Smooth muscle cell (in vitro differentiated cells): ENCODE measurements at regions not wholly inside any gene's neighbourhood (a gene's known extent, or its start where the extent isn't known, plus 50 kb on each side); places are given as distances from the start of the nearest gene placed in this dataset.

Source experiments
- DNase-seq: peaks from one replicate; lab custom pipeline; 2025; ENCODE audit not compliant: unreplicated experiment; lab: John Stamatoyannopoulos, UW
- H2AFZ ChIP-seq: fragments of 200-600 bp; sonication (generic); 2 replicates; pipeline ENCODE4 v1.6.0; 2016; ENCODE audit warnings: antibody characterized with exemption, low read depth, mild to moderate bottlenecking
- H3F3A ChIP-seq: fragments of 200-600 bp; sonication (generic); 2 replicates; pipeline ENCODE4 v1.6.0; 2017; ENCODE audit warnings: antibody characterized with exemption, low read depth
- H3K27ac ChIP-seq: fragments of 200-600 bp; sonication (generic); 2 replicates; pipeline ENCODE4 v1.5.1; 2016; ENCODE audit warnings: low read depth, mild to moderate bottlenecking
- H3K27me3 ChIP-seq: fragments of 200-600 bp; sonication (generic); 2 replicates; pipeline ENCODE4 v1.6.1; 2016; ENCODE audit warnings: low read depth, mild to moderate bottlenecking
- H3K36me3 ChIP-seq: fragments of 200-600 bp; sonication (generic); 2 replicates; pipeline ENCODE4 v1.5.1; 2016; ENCODE audit warnings: low read depth
- H3K4me1 ChIP-seq: fragments of 200-600 bp; sonication (generic); 2 replicates; pipeline ENCODE4 v1.5.1; 2016; ENCODE audit warnings: low read depth
- H3K4me2 ChIP-seq: fragments of 200-600 bp; sonication (generic); 2 replicates; pipeline ENCODE4 v1.6.0; 2016; ENCODE audit warnings: mild to moderate bottlenecking
- H3K4me3 ChIP-seq: fragments of 200-600 bp; sonication (generic); 2 replicates; pipeline ENCODE4 v1.5.1; 2016; ENCODE audit warnings: mild to moderate bottlenecking
- H3K79me2 ChIP-seq: fragments of 200-600 bp; sonication (generic); 2 replicates; pipeline ENCODE4 v1.6.0; 2016; ENCODE audit warnings: low read depth, mild to moderate bottlenecking
- H3K9ac ChIP-seq: fragments of 200-600 bp; sonication (generic); 2 replicates; pipeline ENCODE4 v1.6.0; 2016; ENCODE audit warnings: low read depth
- H3K9me3 ChIP-seq: fragments of 200-600 bp; sonication (generic); replicated peaks from 2 replicates; pipeline ENCODE4 v1.5.1; 2016; ENCODE audit warnings: low read depth
- H4K20me1 ChIP-seq: fragments of 200-600 bp; sonication (generic); 2 replicates; pipeline ENCODE4 v1.6.0; 2016; ENCODE audit warnings: low read depth
- WGBS: methylation state at CpG from one replicate; pipeline ENCODE4 v1.1.7; 2016; ENCODE audit warnings: low lambda C conversion rate; 5-methylcytosine and 5-hydroxymethylcytosine counted together
- TF ChIP-seq, protein P1 (sequence below): fragments of 200-600 bp; sonication (generic); IDR thresholded peaks from 2 replicates; pipeline ENCODE4 v1.5.1; 2017; ENCODE audit warnings: borderline replicate concordance, mild to moderate bottlenecking, antibody characterized with exemption; ENCODE audit not compliant: insufficient read depth, poor library complexity, severe bottlenecking

DNA sequence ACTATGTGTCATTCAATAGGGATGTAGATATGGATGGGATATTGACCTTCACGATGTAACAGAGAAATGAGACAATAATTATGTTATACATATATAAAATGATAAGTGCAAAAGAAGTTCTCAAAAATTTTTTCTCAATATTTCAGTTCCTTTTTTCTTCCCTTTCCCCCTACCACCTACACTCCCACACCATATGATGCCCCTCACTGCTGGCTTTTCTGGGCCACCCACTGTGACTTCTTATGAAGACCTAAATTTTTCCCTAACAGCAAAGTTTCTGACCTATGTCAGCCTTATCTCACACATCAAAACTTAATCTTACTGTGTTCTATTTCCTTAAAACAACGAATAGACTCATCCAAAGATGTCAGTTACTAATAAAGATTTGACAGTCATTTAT lies 89.9 kb upstream of the MYLIP start:
- no peak overlapping the region for H2AFZ ChIP-seq
- no peak overlapping the region for H3K4me2 ChIP-seq
- H3K27ac ChIP-seq, result no peak overlapping the region
- no peaks in the 10 kb centered on the region for H4K20me1 ChIP-seq
- DNase-seq, result no peak
- no peaks in the 10 kb centered on the region for H3F3A ChIP-seq
- TF ChIP-seq, protein P1, sequence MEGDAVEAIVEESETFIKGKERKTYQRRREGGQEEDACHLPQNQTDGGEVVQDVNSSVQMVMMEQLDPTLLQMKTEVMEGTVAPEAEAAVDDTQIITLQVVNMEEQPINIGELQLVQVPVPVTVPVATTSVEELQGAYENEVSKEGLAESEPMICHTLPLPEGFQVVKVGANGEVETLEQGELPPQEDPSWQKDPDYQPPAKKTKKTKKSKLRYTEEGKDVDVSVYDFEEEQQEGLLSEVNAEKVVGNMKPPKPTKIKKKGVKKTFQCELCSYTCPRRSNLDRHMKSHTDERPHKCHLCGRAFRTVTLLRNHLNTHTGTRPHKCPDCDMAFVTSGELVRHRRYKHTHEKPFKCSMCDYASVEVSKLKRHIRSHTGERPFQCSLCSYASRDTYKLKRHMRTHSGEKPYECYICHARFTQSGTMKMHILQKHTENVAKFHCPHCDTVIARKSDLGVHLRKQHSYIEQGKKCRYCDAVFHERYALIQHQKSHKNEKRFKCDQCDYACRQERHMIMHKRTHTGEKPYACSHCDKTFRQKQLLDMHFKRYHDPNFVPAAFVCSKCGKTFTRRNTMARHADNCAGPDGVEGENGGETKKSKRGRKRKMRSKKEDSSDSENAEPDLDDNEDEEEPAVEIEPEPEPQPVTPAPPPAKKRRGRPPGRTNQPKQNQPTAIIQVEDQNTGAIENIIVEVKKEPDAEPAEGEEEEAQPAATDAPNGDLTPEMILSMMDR, result no peak
- no peaks in the 10 kb centered on the region for H3K36me3 ChIP-seq
- no peaks in the 10 kb centered on the region for H3K27me3 ChIP-seq
- H3K9ac ChIP-seq, result no peak overlapping the region
- no peak overlapping the region for H3K4me3 ChIP-seq
- 89% methylated on average over 2 of the region's 2 CpGs for WGBS
- H3K4me1 ChIP-seq, result no peaks in the 10 kb centered on the region
- no peaks in the 10 kb centered on the region for H3K79me2 ChIP-seq
- H3K9me3 ChIP-seq, result no peaks in the 10 kb centered on the region

GRCh38 chr6:16035488-16036080 lies 93.3 kb upstream of the MYLIP start:
- no peak for DNase-seq
- Histone ChIP-seq H3K4me3 (no peak overlapping the region), H3K4me1 (no peaks in the 10 kb centered on the region), H3K4me2 (no peak overlapping the region), H2AFZ (no peak overlapping the region), H3K79me2 (no peaks in the 10 kb centered on the region), H3K36me3 (no peaks in the 10 kb centered on the region), H3K9me3 (no peaks in the 10 kb centered on the region), H3K27ac (no peak overlapping the region), H3K9ac (no peak overlapping the region), H3K27me3 (no peaks in the 10 kb centered on the region), H3F3A (no peaks in the 10 kb centered on the region), H4K20me1 (no peaks in the 10 kb centered on the region)
- TF ChIP-seq, protein P1, result no peak
- 77% methylated on average over 4 of the region's 4 CpGs for whole genome bisulfite sequencing

DNA sequence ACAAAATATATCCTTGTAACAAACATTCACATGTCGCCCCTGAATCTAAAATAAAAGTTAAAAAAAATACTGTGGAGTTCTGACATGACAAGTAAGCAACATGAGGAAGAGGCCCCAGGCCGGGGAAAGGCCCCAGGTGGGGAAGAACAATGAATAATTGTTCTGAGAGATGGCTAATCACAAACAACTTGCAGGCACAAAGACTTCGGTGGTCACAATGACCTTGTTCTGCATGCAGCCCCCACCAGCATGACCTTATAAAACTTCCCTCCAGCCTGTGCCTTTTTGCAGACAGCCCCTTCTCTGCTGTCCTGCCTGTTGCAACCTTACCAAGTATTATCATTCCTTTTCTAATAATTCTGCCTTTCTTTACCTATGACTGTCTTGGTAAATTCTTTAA lies 95.7 kb upstream of the MYLIP start:
- no peaks in the 10 kb centered on the region for H3K27me3 ChIP-seq
- DNase-seq, result no peak
- 80% methylated on average over 3 of the region's 3 CpGs for WGBS
- no peak overlapping the region for H3K27ac ChIP-seq
- H3K4me2 ChIP-seq, result no peak overlapping the region
- H3K36me3 ChIP-seq, result no peaks in the 10 kb centered on the region
- H4K20me1 ChIP-seq, result no peaks in the 10 kb centered on the region
- H2AFZ ChIP-seq, result no peak overlapping the region
- no peaks in the 10 kb centered on the region for H3K9me3 ChIP-seq
- no peaks in the 10 kb centered on the region for H3K4me1 ChIP-seq
- no peaks in the 10 kb centered on the region for H3F3A ChIP-seq
- no peak overlapping the region for H3K4me3 ChIP-seq
- TF ChIP-seq, protein P1, result no peak
- no peaks in the 10 kb centered on the region for H3K79me2 ChIP-seq
- no peak overlapping the region for H3K9ac ChIP-seq

DNA sequence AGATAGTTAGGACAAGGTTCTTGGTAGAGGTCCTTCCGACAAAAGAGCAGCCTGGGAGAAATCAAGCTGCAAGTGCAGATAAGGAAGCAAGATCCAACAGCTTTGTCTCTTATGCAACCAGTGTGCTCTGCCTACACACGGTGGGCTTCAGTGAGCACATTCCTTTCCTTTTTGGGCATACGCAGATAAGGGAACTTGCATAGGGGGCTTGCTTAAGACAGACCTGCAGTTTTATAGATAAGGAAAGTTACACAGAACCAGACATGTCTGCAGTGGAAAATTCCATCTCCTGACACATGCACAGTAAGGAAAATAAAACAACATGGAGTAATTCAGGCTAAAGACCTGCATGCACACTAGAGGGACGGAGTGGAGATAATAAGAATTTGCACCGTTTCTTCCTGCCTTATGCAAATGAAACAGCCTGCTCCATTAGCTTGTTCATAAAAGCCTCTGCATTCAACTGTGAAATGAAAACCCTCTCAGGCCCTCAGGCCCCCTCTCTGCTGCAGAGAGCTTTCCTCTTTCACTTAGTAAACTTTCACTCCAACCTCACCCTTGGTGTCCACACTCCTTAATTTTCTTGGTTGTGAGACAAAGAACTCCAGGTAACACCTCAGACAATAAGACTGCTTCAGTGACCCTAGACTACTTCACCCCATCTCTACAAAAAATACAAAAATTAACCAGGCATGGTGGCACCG lies 97.5 kb upstream of the MYLIP start:
- 29% methylated on average over 6 of the region's 6 CpGs for WGBS
- Histone ChIP-seq H3K79me2 (no peaks in the 10 kb centered on the region), H3F3A (no peaks in the 10 kb centered on the region), H3K4me2 (peak overlapping the region; percentile 34), H3K36me3 (no peaks in the 10 kb centered on the region), H3K4me3 (no peak overlapping the region), H3K27ac (no peak overlapping the region), H3K9ac (no peak overlapping the region), H4K20me1 (no peaks in the 10 kb centered on the region), H3K27me3 (no peaks in the 10 kb centered on the region), H3K9me3 (no peaks in the 10 kb centered on the region), H2AFZ (peak overlapping the region; percentile 59), H3K4me1 (no peaks in the 10 kb centered on the region)
- TF ChIP-seq, protein P1, result no peak
- no peak for DNase-seq
